ENCODE measurements at regions not wholly inside any gene's neighbourhood (a gene's known extent, or its start where the extent isn't known, plus 50 kb on each side); places are given as distances from the start of the nearest gene placed in this dataset.

DNA sequence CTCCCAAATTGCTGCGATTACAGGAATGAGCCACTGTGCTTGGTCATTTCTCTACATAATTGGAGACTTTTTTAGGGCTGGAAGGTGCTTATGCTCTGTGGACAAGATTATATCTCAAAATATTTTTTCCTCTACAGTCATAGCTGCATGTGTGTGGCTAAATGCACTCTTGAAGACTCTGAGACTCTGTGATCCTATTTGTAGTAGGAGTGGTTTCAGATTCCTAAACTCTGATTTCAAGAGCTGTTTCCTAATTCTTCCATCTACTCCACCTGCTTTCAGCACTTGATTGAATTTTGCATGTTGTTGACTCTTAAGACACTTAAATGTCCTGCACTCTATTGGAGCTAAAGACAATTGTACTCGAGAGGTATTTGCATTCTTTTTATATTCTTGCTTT lies 78.0 kb downstream of the KLF5 start:
- DNase-seq, result no peak

GRCh38 chr13:73133531-73133930 lies 74.7 kb downstream of the KLF5 start:
- DNase-seq, result no peak

DNA sequence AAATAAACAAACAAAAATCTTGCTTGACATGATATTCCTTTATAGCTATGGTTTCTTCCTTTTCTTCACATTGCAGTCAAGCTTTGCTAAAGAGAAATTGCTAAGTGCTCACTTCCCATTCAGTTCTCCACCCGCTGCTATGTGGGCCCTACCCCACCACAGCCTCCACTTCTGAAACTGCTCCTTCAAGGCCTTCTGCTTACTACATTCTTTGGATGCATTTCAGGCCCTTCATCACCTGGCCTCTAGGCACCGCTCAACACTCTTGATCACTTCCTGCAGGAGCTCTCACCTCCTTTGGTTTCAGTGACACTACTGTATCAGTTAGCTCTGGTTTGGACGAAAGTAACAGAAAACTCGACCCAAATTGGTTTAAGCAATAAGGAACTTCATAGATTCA lies 72.4 kb downstream of the KLF5 start:
- no peak for DNase-seq

DNA sequence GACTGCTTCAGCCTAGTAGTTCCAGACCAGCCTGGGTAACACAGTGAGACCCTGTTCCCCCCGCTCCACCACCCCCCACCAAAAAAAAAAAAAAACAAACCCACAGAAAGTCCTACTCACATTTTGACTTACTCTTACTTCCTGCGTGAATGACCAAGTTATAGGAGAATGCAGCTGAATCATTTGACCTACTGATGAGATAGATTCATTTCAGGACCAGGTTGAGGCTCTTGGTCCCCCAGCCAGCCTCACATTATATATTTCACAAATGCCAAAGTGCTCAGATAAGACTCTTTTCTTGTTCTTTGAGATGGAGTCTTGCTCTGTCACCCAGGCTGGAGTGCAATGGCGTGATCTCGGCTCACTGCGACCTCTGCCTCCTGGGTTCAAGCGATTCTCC lies 70.2 kb downstream of the KLF5 start:
- DNase-seq, result no peak

All from suppressor macrophage treated with lipopolysaccharide for 1 hour (primary cell).